ENCODE measurements at regions not wholly inside any gene's neighbourhood (a gene's known extent, or its start where the extent isn't known, plus 50 kb on each side); places are given as distances from the start of the nearest gene placed in this dataset.

DNA sequence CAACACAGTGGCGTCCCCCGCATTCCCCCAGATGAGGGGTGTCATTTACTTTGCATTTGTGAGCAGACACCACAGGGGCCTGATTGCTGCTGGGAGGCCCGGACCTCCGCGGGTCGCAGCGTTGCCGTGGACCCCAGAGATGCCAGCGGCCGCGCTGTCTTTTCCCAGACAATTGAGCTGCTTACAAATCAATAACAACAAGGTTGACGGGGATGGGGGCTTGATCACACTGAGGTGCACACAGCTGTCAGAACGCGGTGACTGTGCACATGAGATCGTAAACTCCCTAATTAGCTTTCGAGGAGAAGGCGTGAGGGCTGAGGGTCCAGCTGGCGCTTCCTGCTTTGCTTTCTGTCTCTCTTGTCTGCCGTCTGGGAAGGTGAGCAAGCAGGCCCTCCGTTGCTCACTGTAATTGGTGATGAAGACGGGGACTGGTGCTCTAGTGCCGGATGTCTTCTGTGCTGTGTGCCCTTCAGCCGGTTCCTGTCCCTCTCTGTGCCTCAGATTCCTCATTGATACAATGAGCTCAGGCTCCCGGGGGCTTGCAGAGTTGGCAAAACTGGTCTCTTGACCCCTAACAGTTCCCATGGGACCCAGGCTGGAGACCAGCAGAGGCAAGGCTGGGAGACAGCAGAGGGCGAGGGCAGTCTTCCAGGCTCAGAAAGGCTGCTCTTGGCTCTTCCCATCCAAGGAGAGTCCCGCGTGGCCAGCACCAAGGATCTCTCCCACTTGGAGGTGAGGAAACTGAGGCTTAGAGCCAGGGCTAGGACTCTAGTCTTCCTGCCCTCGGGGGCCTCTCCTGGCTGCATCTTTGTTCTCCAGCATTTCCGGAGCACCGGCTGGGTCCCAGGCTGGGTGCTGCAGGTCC is 126.0 kb upstream of the PMEPA1 start:
- no peaks in the 10 kb centered on the region for H3K36me3 ChIP-seq
- TF ChIP-seq, protein P1, sequence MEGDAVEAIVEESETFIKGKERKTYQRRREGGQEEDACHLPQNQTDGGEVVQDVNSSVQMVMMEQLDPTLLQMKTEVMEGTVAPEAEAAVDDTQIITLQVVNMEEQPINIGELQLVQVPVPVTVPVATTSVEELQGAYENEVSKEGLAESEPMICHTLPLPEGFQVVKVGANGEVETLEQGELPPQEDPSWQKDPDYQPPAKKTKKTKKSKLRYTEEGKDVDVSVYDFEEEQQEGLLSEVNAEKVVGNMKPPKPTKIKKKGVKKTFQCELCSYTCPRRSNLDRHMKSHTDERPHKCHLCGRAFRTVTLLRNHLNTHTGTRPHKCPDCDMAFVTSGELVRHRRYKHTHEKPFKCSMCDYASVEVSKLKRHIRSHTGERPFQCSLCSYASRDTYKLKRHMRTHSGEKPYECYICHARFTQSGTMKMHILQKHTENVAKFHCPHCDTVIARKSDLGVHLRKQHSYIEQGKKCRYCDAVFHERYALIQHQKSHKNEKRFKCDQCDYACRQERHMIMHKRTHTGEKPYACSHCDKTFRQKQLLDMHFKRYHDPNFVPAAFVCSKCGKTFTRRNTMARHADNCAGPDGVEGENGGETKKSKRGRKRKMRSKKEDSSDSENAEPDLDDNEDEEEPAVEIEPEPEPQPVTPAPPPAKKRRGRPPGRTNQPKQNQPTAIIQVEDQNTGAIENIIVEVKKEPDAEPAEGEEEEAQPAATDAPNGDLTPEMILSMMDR (IDR thresholded peaks at IDR 0.05) = no peak
- no peaks in the 10 kb centered on the region for H3K9me3 ChIP-seq
- 78% methylated on average over 30 of the region's 30 CpGs for WGBS, 2 donors
- intact Hi-C loops (cut with DNase I) = loop anchor here in 1 of 10 donors (10.0 kb wide), 1 partner anchor 181 kb away; no protein-coding TSS in a partner anchor
- peaks cover 0 to 36% (median 8%) of the 10 kb centered on the region in 9 donors for H3K4me1 ChIP-seq
- DNase-seq = no peak
- peaks cover 0 to 3% (median 0%) of the 10 kb centered on the region in 7 donors for H3K27me3 ChIP-seq
- ATAC-seq = no peak
- no peak overlapping the region for H3K4me3 ChIP-seq
- no peak overlapping the region for H3K27ac ChIP-seq

DNA sequence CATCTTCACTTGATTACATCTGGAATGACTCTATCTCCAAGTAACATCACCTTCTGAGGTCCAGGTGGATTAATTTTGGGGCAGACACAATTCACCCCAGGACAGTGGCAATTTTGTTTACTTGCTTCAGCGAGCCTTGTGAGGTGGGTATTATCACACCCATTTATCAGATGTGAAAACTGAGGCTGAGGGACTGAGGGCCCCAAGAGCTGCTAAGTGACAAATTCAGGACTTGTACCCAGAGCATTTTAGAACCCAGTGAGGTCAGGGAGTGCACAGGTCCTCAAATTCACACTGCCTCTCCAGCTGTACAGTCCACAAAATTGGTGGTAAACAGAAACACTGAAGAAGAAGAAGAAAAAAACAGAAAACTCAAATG is 125.2 kb upstream of the PMEPA1 start:
- TF ChIP-seq, protein P1 (IDR thresholded peaks at IDR 0.05) = no peak
- no peak overlapping the region for H3K4me3 ChIP-seq
- intact Hi-C loops (cut with DNase I) = loop anchor here in 1 of 10 donors (10.0 kb wide), 1 partner anchor 180 kb away; no protein-coding TSS in a partner anchor
- H3K9me3 ChIP-seq = no peaks in the 10 kb centered on the region
- H3K27ac ChIP-seq = no peak overlapping the region
- 89 to 98% methylated on average over 1 of the region's 1 CpG for WGBS, 2 donors
- no peaks in the 10 kb centered on the region for H3K36me3 ChIP-seq
- DNase-seq (no peak), ATAC-seq (no peak)
- H3K27me3 ChIP-seq = no peaks in the 10 kb centered on the region
- H3K4me1 ChIP-seq = peaks cover 0 to 34% (median 8%) of the 10 kb centered on the region in 9 donors

DNA sequence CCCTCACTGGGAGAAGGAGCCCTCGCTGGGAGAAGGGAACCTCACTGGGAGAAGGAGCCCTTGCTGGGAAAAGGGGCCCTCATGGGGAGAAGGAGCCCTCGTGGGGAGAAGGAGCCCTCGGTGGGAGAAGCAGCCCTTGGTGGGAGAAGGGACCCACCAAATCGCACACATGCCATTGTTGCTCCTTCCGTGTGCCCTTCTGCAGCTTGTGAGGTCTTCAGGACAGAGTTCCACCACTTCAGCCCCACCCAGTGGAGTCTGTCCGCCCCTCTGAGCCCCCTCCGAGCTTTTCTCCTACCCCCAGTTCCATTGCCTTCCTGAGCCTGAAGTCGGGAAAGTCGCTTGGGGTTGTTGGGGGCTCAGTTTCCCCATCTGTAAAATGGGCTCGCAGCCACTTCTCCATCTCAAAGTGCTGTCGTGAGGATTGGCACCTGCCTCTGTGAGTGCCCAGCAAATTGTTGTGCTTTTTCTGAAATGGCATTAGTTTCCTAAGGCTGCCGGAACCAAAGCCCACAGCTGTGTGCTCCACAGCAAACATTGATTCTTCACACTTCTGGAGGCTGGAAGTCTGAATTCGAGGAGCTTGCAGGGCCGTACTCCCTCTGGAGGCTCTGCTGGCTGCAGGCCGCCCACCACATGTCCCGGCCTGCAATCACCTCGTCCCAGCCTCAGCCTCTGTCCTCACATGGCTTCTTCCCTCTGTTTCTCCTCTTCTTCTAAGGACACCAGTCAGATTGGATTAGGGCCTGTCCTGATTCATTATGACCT is 124.7 kb upstream of the PMEPA1 start:
- Histone ChIP-seq H3K27ac (no peak overlapping the region), H3K36me3 (no peaks in the 10 kb centered on the region), H3K4me3 (no peak overlapping the region), H3K4me1 (peaks cover 0 to 29% (median 8%) of the 10 kb centered on the region in 9 donors), H3K27me3 (no peaks in the 10 kb centered on the region), H3K9me3 (no peaks in the 10 kb centered on the region)
- TF ChIP-seq, protein P1 (IDR thresholded peaks at IDR 0.05) = no peak
- DNase-seq (no peak), ATAC-seq (peak in 2 of 8 donors; percentile 26 to 44)
- whole genome bisulfite sequencing, 2 donors = 81 to 83% methylated on average over 17 of the region's 17 CpGs
- intact Hi-C loops (cut with DNase I) = loop anchor here in 1 of 10 donors (10.0 kb wide), 1 partner anchor 180 kb away; no protein-coding TSS in a partner anchor

DNA sequence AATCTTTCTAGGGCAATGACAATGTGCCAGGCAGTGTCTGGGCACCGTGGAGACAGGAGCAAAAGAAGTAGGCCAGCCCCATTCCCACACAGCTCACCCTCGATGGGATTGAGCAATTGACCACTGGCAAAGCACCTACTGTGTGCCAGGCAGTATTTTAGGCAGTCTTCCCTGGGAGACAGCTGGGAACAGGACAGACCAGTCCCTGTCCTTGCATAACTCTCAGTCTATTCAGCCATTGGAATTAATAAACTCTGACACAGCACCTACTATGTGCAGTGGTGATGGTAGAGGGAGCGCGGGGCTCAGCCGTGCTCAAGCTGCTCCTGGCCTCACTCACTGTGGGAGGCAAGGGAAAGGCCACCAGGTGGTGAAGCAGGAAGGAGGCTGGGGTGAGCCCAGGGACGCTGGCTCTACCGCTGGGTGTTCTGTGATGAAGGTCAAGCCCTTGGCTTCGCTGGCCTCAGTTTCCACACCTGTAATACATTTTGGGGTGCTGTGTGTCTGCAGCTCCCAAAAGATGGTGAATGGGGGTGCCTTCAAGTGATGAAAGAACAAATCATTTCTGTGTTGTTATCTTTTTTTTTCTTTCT is 122.3 kb upstream of the PMEPA1 start:
- H3K27ac ChIP-seq = peak overlapping the region in 6 of 10 donors; percentile 14 to 60 (median 42)
- H3K9me3 ChIP-seq = no peaks in the 10 kb centered on the region
- peaks cover 0 to 16% (median 7%) of the 10 kb centered on the region in 9 donors for H3K4me1 ChIP-seq
- no peaks in the 10 kb centered on the region for H3K36me3 ChIP-seq
- no peak for DNase-seq
- no peak overlapping the region for H3K4me3 ChIP-seq
- H3K27me3 ChIP-seq = no peaks in the 10 kb centered on the region
- ATAC-seq = peak in 2 of 8 donors; percentile 9 to 28
- WGBS, 2 donors = 77 to 83% methylated on average over 8 of the region's 8 CpGs
- intact Hi-C loops (cut with DNase I) = loop anchor here in 1 of 10 donors (10.0 kb wide), 1 partner anchor 177 kb away; no protein-coding TSS in a partner anchor
- TF ChIP-seq, protein P1 (IDR thresholded peaks at IDR 0.05) = no peak

Data from heart right ventricle (tissue), 16 donors.